ENCODE measurements at regions not wholly inside any gene's neighbourhood (a gene's known extent, or its start where the extent isn't known, plus 50 kb on each side); places are given as distances from the start of the nearest gene placed in this dataset.
"Not testable (repeated sequence)": the region's sequence is repeated elsewhere in the genome, so short reads cannot be mapped to it uniquely, and the experiment has no call there.

DNA sequence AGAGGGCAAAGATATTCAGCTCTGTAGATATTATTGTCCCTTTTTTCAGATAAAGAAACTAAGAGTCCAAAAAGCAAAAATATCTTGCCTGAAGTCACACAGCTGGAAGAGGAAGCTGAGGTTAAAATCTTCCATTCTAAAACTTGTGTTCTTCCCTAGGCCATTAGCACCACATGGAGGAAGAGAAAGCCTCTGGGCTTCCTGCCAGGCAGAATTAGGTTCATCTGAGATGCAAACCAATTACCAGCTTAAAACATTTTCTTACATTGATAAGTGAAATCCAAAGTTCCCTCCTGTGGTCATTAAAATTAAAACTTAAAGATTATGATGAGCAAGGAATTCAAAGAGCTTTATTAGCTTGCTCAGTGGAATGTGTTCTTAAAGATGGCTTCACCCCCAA is 235.3 kb upstream of the SETMAR start:
- no peak for DNase-seq (ENCODE audit: low read depth in 4 of 4, low spot score in 3 of 4)

DNA sequence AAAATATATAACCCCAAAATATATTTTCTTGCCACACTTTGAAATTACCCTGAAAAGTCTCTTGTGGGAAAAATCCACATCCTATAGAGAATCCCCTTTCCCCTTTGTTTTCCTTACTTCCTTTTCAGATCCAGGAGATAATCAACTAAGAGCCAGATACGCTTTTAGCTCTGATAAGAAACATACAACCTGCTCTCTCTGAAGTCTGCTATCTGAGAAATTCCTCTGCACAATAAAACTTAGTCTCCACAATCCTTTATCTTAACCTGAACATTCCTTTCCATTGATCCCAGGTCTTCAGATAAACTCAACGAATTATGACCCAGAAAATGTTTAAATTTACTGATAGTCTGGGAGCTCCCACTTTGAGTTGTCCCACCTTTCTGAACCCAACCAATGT is 233.4 kb upstream of the SETMAR start:
- no peak for DNase-seq (ENCODE audit: low read depth in 4 of 4, low spot score in 3 of 4)

DNA sequence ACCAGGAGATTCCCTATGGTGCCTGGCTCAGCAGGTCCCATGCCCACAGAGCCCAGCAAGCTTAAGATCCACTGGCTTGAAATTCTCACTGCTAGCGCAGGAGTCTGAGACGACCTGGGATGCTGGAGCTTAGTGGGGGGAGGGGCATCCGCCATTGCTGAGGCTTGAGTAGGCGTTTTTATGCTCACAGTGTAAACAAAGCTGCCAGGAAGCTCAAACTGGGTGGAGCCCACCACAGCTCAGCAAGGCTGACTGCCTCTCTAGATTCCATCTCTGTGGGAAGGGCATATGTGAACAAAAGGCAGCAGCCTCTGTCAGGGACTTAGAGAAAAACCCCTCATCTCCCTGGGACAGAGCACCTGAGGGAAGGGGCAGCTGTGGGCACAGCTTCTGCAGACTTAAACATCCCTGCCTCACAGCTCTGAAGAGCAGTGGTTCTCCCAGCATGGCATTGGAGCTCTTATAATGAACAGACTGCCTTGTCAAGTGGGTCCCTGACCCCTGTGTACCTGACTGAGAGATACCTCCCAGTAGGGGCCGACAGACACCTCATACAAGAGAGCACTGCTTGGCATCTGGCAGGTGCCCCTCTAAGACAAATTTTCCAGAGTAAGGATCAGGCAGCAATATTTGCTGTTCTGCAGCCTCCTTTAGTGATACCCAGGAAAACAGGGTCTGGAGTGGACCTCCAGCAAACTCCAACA is 231.5 kb upstream of the SETMAR start:
- DNase-seq (ENCODE audit: low read depth in 4 of 4, low spot score in 3 of 4): no peak

DNA sequence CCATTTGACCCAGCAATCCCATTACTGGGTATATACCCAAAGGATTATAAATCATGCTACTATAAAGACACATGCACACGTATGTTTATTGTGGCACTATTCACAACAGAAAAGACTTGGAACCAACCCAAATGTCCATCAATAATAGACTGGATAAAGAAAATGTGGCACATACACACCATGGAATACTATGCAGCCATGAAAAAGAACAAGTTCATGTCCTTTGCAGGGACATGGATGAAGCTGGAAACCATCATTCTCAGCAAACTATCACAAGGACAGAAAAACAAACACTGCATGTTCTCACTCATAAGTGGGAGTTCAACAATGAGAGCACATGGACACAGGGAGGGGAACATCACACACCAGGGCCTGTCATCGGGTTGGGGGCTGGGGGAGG is 225.9 kb upstream of the SETMAR start:
- DNase-seq (ENCODE audit: low read depth in 4 of 4, low spot score in 3 of 4): not testable (repeated sequence)

DNA sequence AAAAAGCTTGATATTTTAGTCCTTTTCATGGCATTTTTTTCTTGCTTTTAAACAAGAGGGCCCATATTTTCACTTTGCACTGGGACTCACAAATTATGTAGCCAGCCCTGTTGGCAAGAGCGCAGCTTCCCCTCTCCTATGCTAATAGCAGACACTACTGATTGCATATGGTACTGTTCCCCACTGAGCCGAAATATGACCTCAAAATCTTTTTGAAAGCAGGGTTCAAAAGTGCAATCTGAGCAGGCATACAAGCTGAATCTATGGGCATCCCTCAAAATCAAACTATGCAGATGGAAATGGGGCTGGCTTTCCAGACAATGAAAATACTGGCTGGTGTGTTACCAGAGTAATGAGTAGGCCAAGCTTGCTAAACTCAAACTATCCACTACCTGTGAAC is 225.2 kb upstream of the SETMAR start:
- no peak for DNase-seq (ENCODE audit: low read depth in 4 of 4, low spot score in 3 of 4)

DNA sequence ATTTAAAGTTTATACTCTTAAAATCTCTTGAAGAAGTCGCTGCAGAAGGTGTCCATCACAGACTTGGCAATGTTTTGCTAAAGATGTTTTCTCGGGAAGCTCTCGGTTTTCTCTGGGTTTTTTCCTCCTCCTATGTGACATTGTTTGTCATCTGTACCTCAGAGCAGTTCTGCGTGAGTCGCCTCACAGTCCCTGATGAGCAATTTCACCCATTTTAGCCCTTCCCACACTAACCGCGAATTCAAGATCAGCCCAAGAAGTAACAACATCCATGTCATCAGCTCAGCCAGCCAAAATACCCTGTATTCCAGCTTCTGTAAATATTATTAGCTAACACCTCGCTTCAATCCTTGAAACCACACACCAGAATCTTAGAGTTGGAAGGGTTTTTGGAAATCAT is 224.3 kb upstream of the SETMAR start:
- no peak for DNase-seq (ENCODE audit: low read depth in 4 of 4, low spot score in 3 of 4)

DNA sequence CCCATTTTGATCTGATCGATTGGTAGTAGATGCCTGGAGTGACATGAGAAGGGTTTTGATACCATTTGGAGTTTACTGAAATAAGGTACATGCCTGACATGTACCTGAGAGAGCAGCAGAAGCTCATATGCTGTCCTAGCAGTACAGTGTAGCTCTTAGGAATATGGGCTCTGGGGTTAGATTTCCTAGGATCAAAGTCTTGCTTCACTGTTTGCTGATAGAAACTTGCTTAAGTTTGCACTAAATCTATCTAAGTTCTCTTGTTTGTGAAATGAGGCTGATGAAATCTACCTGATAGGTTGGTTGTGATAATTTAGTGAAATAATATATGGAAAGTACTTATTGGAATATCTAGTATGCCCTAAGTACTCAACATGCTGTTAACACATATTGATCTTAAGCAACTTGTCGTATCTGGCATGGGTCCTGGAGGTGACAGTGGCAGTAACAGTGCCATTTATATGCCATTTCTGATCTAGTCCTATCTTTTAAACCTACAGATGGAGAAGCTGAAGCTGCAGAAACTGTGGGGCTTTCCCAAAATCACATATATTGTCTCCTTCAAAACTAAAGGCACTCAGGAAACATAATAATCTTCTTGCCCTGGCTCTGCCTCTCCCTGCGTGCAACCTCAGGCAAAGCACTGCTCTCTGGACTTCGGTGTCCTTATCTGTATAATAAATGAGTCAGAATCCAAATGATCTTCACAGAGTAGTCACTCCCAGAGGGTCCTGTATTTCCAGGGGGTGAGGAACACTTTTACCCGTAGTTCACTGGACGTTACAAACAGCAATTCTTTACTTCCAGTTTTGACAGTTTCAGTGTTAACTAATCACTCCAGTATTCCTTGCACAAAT is 223.6 kb upstream of the SETMAR start:
- no peak for DNase-seq (ENCODE audit: low read depth in 4 of 4, low spot score in 3 of 4)

DNA sequence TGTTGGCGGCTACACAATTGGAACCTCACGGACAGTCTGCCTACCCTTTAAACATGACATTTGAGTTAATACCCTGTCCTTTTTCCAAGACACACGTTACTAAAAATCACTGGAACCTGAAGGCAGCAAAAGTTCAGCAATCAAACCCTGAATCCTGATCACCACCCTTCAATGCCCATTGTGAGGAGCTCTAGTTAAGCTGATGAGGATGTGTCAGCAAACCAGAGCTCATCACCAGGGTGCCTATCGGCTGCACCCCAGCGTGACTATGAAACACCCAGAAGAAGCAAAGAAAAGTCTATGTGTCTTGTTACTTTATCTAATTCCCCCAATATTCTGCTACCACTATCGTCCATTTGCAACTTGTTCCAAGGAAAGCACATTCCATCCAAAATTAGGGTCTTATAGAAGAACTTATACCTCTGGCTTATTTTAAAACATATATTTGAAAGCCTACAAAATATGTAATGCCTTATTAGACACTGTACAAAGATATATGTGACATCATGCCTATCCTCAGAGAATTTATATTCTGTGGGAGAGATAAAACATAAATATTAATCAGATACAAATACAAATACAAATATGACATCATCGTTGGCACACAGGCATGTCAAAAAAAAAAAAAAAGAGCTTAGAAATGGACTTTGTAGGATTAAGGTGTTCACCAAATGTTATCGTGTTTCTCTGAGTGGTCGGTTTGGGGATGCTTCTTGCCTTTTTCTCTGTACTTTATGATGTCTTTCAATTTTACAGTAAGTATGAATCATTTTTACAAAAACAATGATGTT is 219.7 kb upstream of the SETMAR start:
- DNase-seq (ENCODE audit: low read depth in 4 of 4, low spot score in 3 of 4): no peak

DNA sequence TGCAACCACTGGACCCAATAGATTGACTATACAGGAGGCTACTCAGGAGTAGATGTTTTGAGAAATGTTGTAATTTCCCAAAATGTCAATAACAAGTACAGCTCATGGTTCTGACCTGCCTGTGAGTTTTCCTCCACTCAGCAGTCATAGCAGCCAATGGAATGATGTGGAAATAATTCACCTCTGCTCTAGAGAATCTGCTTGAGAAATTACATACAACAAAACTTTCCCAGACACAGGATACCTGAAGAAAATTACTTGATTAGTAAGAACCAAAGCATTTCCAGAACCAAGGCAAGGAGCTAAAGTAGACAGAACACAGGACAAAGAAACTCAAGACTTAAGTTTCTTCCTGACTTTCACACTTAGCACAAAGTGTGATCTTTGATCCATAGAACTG is 218.9 kb upstream of the SETMAR start:
- DNase-seq (ENCODE audit: low read depth in 4 of 4, low spot score in 3 of 4): no peak

DNA sequence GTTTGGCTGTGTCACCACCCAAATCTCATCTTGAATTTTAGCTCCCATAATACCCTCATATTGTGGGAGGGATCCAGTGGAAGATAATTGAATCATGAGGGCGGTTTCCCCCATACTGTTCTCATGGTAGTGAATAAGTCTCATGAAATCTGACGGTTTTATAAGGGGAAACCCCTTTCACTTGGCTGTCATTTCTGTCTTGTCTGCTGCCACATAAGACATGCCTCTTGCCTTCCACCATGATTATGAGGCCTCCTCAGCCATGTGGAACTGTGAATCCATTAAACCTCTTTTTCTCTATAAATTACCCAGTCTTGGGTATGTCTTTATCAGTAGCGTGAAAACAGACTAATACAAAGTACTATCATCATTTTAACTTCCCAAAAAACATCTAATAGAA is 216.5 kb upstream of the SETMAR start:
- not testable (repeated sequence) for DNase-seq (ENCODE audit: low read depth in 4 of 4, low spot score in 3 of 4)

DNA sequence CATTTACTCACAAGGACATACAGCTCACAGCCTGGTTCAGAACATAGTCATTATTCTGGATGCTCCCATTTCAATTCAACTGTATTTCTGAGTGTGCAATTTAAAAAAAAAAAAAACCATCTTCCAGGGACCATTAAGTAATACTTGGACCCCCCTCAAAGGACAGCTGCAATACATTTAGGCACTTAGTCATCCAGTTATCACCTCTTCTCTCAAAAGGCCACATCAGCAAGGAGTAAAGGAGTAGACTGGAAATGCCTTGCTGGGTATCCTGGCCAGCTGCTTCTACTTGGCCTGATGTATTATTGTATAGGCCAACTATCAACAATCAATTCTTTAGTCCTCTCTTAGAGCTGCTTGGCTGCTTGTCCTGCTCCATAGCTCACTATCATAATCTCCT is 211.4 kb upstream of the SETMAR start:
- DNase-seq (ENCODE audit: low read depth in 4 of 4, low spot score in 3 of 4): no peak

DNA sequence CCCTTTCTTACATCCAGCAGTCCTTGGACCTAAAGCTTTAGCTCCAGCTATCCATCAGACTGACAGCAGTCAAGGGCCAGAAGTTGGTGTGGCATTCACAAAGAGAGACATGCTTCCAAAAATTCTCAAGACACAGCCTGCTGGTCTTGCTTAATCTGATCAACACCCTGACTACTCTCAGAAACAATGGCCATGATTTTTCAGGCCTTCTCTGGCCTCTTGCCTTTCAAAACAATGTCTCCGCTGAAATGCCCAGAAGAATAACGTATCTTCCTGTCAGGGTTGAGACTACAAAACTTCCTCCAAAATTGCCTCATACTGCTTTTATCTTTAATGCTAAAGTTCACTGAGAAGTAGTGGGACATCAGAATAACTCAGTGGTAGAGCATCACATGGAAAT is 205.4 kb upstream of the SETMAR start:
- DNase-seq (ENCODE audit: low read depth in 4 of 4, low spot score in 3 of 4): no peak

DNA sequence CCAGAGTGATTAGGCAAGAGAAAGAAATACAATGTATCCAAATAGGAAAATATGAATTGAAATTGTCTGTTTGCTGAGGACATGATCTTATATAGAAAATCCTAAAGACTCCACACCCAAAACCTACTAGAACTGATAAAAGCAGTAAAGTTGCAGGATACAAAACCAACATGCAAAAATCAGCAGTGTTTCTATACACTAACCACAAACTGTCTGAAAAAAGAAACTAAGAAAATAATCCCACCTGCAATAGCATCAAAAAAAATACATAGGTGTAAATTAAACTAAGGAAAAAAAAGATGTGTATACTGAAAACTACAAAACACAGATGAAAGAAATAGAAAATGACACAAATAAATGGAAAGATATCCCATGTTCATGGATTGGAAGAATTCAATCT is 203.6 kb upstream of the SETMAR start:
- DNase-seq (ENCODE audit: low read depth in 4 of 4, low spot score in 3 of 4): no peak

DNA sequence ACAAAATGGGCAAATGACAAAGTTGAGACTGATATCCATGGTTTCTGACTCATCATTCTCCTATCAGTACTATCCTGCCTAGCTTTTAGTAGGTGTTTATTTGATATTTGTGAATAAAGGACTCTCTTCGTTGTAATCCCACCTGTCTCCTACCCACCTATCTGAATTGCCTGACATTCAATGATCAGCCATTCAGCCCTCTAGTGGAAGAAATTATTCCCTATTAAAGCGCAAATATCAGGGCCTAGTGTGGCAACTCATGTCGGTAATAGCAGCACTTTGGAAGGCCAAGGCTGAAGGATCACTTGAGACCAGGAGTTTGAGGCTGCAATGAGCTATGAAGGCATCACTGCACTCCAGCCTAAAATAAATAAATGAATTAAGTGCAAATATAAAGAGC is 195.7 kb upstream of the SETMAR start:
- no peak for DNase-seq (ENCODE audit: low read depth in 4 of 4, low spot score in 3 of 4)

DNA sequence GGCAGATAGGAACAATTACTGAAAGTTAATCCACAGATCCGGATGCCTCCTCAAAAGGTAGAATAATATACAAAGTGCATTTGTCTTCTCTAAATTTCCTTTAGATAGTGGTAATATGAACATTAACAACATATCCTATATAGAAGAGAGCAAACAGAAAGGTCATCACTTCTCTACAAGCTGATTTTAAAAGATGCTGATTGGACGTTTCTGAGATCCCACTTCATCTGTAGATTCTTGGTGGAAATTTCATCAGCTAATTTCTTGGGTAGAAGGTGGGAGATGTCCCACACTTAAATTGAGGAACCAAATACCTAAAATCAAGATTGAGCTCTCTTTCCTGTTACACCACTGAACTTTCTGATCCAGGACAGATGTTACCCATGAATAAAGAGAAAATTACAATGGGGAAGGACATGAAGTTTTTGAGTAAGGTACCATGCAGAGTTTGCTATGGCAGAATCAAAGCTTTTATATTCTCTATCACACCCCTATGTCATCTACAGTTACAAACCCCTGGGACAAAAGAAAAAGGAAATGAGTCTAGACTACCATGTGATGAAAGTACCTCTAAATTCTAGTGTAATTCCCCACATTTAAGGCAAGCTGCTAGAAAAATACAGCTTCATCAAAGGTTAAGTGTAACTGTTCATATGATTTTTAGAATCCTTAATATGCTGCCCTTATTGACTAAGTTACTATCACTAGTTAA is 189.2 kb upstream of the SETMAR start:
- DNase-seq (ENCODE audit: low read depth in 4 of 4, low spot score in 3 of 4): no peak

DNA sequence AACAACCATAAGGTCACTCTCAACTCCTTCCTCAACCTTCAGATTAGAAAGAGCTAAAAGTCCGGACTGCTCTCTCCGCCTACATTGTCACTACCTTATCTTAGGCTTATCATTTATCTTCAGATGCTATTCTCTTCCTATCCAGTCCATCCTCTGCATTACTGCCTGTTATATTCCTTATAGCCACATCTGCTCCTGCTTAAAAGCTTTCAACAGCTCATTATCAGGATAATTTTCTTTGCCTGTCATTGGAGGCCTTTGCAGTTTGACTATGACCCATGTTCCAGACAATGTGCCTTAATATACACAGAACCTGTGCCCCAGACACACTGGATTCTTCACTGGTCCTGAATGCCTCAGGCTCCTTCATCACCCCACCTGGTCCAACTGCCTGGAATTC is 184.1 kb upstream of the SETMAR start:
- no peak for DNase-seq (ENCODE audit: low read depth in 4 of 4, low spot score in 3 of 4)

DNA sequence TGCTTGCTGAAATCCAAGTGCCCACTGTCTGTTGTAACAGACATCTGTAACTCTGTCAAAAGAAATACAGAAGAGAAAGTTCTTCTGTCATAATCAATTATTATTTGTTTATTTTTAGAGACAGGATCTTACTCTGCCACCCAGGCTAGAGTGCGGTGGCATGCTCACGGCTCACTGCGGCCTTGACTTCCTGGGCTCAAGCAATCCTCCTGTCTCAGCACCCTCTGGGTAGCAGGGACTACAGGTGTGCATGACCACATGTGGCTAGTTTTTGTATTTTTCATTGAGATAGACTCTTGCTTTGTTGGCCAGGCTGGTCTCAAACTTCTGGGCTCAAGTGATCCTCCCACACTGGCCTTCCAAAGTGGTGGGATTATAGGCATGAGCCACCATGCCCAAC is 177.6 kb upstream of the SETMAR start:
- no peak for DNase-seq (ENCODE audit: low read depth in 4 of 4, low spot score in 3 of 4)

DNA sequence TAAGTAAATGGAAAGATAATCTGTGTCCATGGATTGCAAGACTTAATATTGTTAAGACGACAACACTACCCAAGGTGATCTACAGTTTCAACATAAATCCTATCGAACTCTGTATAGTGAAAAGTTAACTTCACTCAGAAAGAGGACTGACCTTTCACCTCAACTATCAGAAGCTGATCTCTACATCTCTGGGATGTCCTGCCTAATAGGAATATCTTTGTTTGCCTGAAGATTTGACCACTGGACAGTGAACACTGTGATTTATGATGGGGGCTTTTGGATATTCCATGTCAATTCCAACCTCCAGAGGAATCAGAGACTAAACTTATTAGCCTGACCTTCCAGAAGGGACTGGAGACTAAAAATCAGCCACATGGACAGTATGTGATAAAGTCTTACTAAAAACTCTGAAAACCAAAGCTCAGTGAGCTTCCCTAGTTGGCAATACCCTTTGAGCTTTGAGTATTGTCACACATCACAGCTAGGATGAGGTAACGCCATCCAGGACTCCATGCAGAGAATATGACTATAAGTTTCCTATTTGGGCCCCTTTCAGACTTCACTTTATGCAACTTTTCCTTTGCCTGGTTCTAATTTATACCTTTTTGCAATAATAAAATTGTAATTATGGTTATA is 164.9 kb upstream of the SETMAR start:
- no peak for DNase-seq (ENCODE audit: low read depth in 4 of 4, low spot score in 3 of 4)

DNA sequence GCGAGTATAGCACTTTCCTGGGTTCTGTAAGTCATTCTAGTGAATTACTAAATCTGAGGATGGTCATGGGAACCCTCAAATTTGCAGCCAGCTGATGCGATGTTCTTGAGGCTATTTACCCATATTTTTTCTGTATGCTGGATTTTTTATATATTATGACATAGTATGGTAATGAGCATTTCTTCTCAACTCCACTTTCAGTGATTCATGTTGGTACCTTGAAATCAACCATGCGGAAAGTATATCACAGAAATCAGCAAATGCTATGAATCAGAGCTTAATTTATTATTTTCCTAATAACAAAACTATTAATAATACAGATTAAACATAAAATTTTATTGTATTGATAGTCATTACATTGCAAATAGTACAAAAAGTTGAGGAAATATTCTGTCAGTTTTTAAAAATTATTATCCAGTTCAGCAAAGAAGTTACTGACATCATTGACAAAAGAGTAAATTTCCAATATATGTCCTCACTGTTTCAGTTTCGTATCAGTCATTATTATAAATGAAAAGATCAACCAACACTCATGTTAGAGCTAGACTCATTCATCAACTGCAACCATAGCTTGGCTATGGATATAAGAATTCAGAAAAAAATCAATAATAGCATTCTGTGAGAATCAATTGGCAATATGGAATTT is 164.3 kb upstream of the SETMAR start:
- no peak for DNase-seq (ENCODE audit: low read depth in 4 of 4, low spot score in 3 of 4)
